ENCODE measurements at regions not wholly inside any gene's neighbourhood (a gene's known extent, or its start where the extent isn't known, plus 50 kb on each side); places are given as distances from the start of the nearest gene placed in this dataset.

- Mint-ChIP-seq H3K4me3 (no peak overlapping the region), H3K27ac (no peak overlapping the region), H3K27me3 (peaks cover 7% of the 10 kb centered on the region), H3K9me3 (no peaks in the 10 kb centered on the region), H3K4me1 (ENCODE audit: low read depth) (no peaks in the 10 kb centered on the region), H3K36me3 (ENCODE audit: low read depth) (no peaks in the 10 kb centered on the region)
These were observed 90.5 kb upstream of the NSMCE3 start for GRCh38 chr15:29360152-29360551.

GRCh38 chr15:29356786-29357185 is 87.2 kb upstream of the NSMCE3 start:
- no peak overlapping the region for H3K4me3 Mint-ChIP-seq
- H3K36me3 Mint-ChIP-seq (ENCODE audit: low read depth), result no peaks in the 10 kb centered on the region
- H3K27me3 Mint-ChIP-seq, result peaks cover 14% of the 10 kb centered on the region
- H3K4me1 Mint-ChIP-seq (ENCODE audit: low read depth), result no peaks in the 10 kb centered on the region
- no peaks in the 10 kb centered on the region for H3K9me3 Mint-ChIP-seq
- H3K27ac Mint-ChIP-seq, result no peak overlapping the region

GRCh38 chr15:29355477-29355876 is 85.9 kb upstream of the NSMCE3 start:
- no peaks in the 10 kb centered on the region for H3K9me3 Mint-ChIP-seq

GRCh38 chr15:29352402-29352801 is 82.8 kb upstream of the NSMCE3 start:
- no peak overlapping the region for H3K4me3 Mint-ChIP-seq
- H3K27me3 Mint-ChIP-seq, result peaks cover 14% of the 10 kb centered on the region
- H3K9me3 Mint-ChIP-seq, result no peaks in the 10 kb centered on the region
- H3K4me1 Mint-ChIP-seq (ENCODE audit: low read depth), result no peaks in the 10 kb centered on the region
- H3K27ac Mint-ChIP-seq, result no peak overlapping the region
- H3K36me3 Mint-ChIP-seq (ENCODE audit: low read depth), result no peaks in the 10 kb centered on the region

More at GRCh38 chr15:29355477-29355876, 85.9 kb upstream of the NSMCE3 start:
- Mint-ChIP-seq H3K27me3 (peaks cover 14% of the 10 kb centered on the region), H3K27ac (no peak overlapping the region), H3K4me3 (no peak overlapping the region), H3K36me3 (ENCODE audit: low read depth) (no peaks in the 10 kb centered on the region), H3K4me1 (ENCODE audit: low read depth) (no peaks in the 10 kb centered on the region)

- peaks cover 3% of the 10 kb centered on the region for H3K27me3 Mint-ChIP-seq
- H3K4me3 Mint-ChIP-seq, result no peak overlapping the region
- no peaks in the 10 kb centered on the region for H3K9me3 Mint-ChIP-seq
- no peaks in the 10 kb centered on the region for H3K4me1 Mint-ChIP-seq (ENCODE audit: low read depth)
- H3K36me3 Mint-ChIP-seq (ENCODE audit: low read depth), result no peaks in the 10 kb centered on the region
- no peak overlapping the region for H3K27ac Mint-ChIP-seq
These were observed 79.6 kb upstream of the NSMCE3 start for GRCh38 chr15:29349196-29349595.

- Mint-ChIP-seq H3K9me3 (no peaks in the 10 kb centered on the region), H3K27me3 (no peaks in the 10 kb centered on the region), H3K36me3 (ENCODE audit: low read depth) (no peaks in the 10 kb centered on the region), H3K27ac (no peak overlapping the region), H3K4me1 (ENCODE audit: low read depth) (no peaks in the 10 kb centered on the region), H3K4me3 (no peak overlapping the region)
These were observed 78.8 kb upstream of the NSMCE3 start for GRCh38 chr15:29348336-29348914.

GRCh38 chr15:29346998-29347397 is 77.4 kb upstream of the NSMCE3 start:
- no peaks in the 10 kb centered on the region for H3K4me1 Mint-ChIP-seq (ENCODE audit: low read depth)
- no peak overlapping the region for H3K4me3 Mint-ChIP-seq
- no peaks in the 10 kb centered on the region for H3K27me3 Mint-ChIP-seq
- H3K36me3 Mint-ChIP-seq (ENCODE audit: low read depth), result no peaks in the 10 kb centered on the region
- H3K27ac Mint-ChIP-seq, result no peak overlapping the region
- no peaks in the 10 kb centered on the region for H3K9me3 Mint-ChIP-seq

- Mint-ChIP-seq H3K36me3 (ENCODE audit: low read depth) (no peaks in the 10 kb centered on the region), H3K27me3 (no peaks in the 10 kb centered on the region), H3K9me3 (no peaks in the 10 kb centered on the region), H3K4me1 (ENCODE audit: low read depth) (no peaks in the 10 kb centered on the region), H3K4me3 (no peak overlapping the region), H3K27ac (no peak overlapping the region)
These were observed 76.2 kb upstream of the NSMCE3 start for GRCh38 chr15:29345549-29346525.

GRCh38 chr15:29344474-29344873 is 74.9 kb upstream of the NSMCE3 start:
- Mint-ChIP-seq H3K36me3 (ENCODE audit: low read depth) (no peaks in the 10 kb centered on the region), H3K4me1 (ENCODE audit: low read depth) (no peaks in the 10 kb centered on the region), H3K27ac (no peak overlapping the region), H3K9me3 (no peaks in the 10 kb centered on the region), H3K4me3 (no peak overlapping the region), H3K27me3 (no peaks in the 10 kb centered on the region)

- no peaks in the 10 kb centered on the region for H3K9me3 Mint-ChIP-seq
- H3K27me3 Mint-ChIP-seq, result no peaks in the 10 kb centered on the region
- H3K36me3 Mint-ChIP-seq (ENCODE audit: low read depth), result no peaks in the 10 kb centered on the region
These were observed 73.6 kb upstream of the NSMCE3 start for GRCh38 chr15:29343229-29343628.

GRCh38 chr15:29342201-29342600 is 72.6 kb upstream of the NSMCE3 start:
- no peaks in the 10 kb centered on the region for H3K36me3 Mint-ChIP-seq (ENCODE audit: low read depth)
- H3K4me3 Mint-ChIP-seq, result no peak overlapping the region
- no peak overlapping the region for H3K27ac Mint-ChIP-seq
- no peaks in the 10 kb centered on the region for H3K9me3 Mint-ChIP-seq
- no peaks in the 10 kb centered on the region for H3K4me1 Mint-ChIP-seq (ENCODE audit: low read depth)
- no peaks in the 10 kb centered on the region for H3K27me3 Mint-ChIP-seq

More at GRCh38 chr15:29343229-29343628, 73.6 kb upstream of the NSMCE3 start:
- no peak overlapping the region for H3K4me3 Mint-ChIP-seq
- no peak overlapping the region for H3K27ac Mint-ChIP-seq
- no peaks in the 10 kb centered on the region for H3K4me1 Mint-ChIP-seq (ENCODE audit: low read depth)

- Mint-ChIP-seq H3K36me3 (ENCODE audit: low read depth) (no peaks in the 10 kb centered on the region), H3K4me1 (ENCODE audit: low read depth) (no peaks in the 10 kb centered on the region), H3K27ac (no peak overlapping the region), H3K9me3 (no peaks in the 10 kb centered on the region), H3K27me3 (no peaks in the 10 kb centered on the region), H3K4me3 (no peak overlapping the region)
These were observed 67.7 kb upstream of the NSMCE3 start for GRCh38 chr15:29337156-29337959.

- H3K4me3 Mint-ChIP-seq, result no peak overlapping the region
- H3K9me3 Mint-ChIP-seq, result no peaks in the 10 kb centered on the region
- H3K36me3 Mint-ChIP-seq (ENCODE audit: low read depth), result no peaks in the 10 kb centered on the region
- H3K27ac Mint-ChIP-seq, result no peak overlapping the region
- no peaks in the 10 kb centered on the region for H3K4me1 Mint-ChIP-seq (ENCODE audit: low read depth)
- H3K27me3 Mint-ChIP-seq, result no peaks in the 10 kb centered on the region
These were observed 64.9 kb upstream of the NSMCE3 start for GRCh38 chr15:29334544-29334943.

- Mint-ChIP-seq H3K9me3 (no peaks in the 10 kb centered on the region), H3K4me3 (no peak overlapping the region), H3K36me3 (ENCODE audit: low read depth) (no peaks in the 10 kb centered on the region), H3K27me3 (peaks cover under 1% of the 10 kb centered on the region), H3K27ac (no peak overlapping the region), H3K4me1 (ENCODE audit: low read depth) (no peaks in the 10 kb centered on the region)
These were observed 63.6 kb upstream of the NSMCE3 start for GRCh38 chr15:29333261-29333660.

- Mint-ChIP-seq H3K36me3 (ENCODE audit: low read depth) (no peaks in the 10 kb centered on the region), H3K4me3 (no peak overlapping the region), H3K9me3 (peaks cover 3% of the 10 kb centered on the region), H3K27ac (no peak overlapping the region), H3K4me1 (ENCODE audit: low read depth) (no peaks in the 10 kb centered on the region), H3K27me3 (peaks cover 5% of the 10 kb centered on the region)
These were observed 62.0 kb upstream of the NSMCE3 start for GRCh38 chr15:29331669-29332068.

All from stimulated activated naive CD8-positive, alpha-beta T cell treated with anti-CD3 and anti-CD28 coated beads, Interleukin-15, Interleukin-2, amounts not matched to agents 100 ng/mL and 50 ng/mL, for 24 hours (primary cell).